GM19438 (cell line): ENCODE measurements at regions not wholly inside any gene's neighbourhood (a gene's known extent, or its start where the extent isn't known, plus 50 kb on each side); places are given as distances from the start of the nearest gene placed in this dataset.

Source experiments
- ATAC-seq: cut with Tn5 transposase; IDR thresholded peaks from one replicate; pipeline ENCODE4 v1.9.1; 2021; ENCODE audit warnings: low read depth; ENCODE audit not compliant: unreplicated experiment

- no peak for ATAC-seq
Observed at GRCh38 chr3:144358191-144358590, 386.6 kb downstream of the DIPK2A start.

- no peak for ATAC-seq
Observed at GRCh38 chr3:144361002-144361401, 389.4 kb downstream of the DIPK2A start.

GRCh38 chr3:144362126-144362525 lies 390.5 kb downstream of the DIPK2A start:
- ATAC-seq, result no peak

- no peak for ATAC-seq
Observed at GRCh38 chr3:144363856-144364255, 392.2 kb downstream of the DIPK2A start.

- ATAC-seq, result no peak
Observed at GRCh38 chr3:144364737-144365136, 393.1 kb downstream of the DIPK2A start.

GRCh38 chr3:144369129-144369879 lies 397.7 kb downstream of the DIPK2A start:
- no peak for ATAC-seq

- no peak for ATAC-seq
Observed at GRCh38 chr3:144375088-144375487, 403.5 kb downstream of the DIPK2A start.

- ATAC-seq, result no peak
Observed at GRCh38 chr3:144380849-144381248, 409.2 kb downstream of the DIPK2A start.

- ATAC-seq, result no peak
Observed at GRCh38 chr3:144381607-144382006, 410.0 kb downstream of the DIPK2A start.

GRCh38 chr3:144384241-144384979 lies 412.8 kb downstream of the DIPK2A start:
- ATAC-seq, result no peak

- no peak for ATAC-seq
Observed at GRCh38 chr3:144390786-144391185, 419.2 kb downstream of the DIPK2A start.

GRCh38 chr3:144391236-144391635 lies 419.6 kb downstream of the DIPK2A start:
- no peak for ATAC-seq

- no peak for ATAC-seq
Observed at GRCh38 chr3:144394032-144394431, 422.4 kb downstream of the DIPK2A start.

- no peak for ATAC-seq
Observed at GRCh38 chr3:144402430-144402829, 430.8 kb downstream of the DIPK2A start.

- ATAC-seq, result no peak
Observed at GRCh38 chr3:144403040-144403457, 431.4 kb downstream of the DIPK2A start.

- no peak for ATAC-seq
Observed at GRCh38 chr3:144407335-144407734, 435.7 kb downstream of the DIPK2A start.

- ATAC-seq, result no peak
Observed at GRCh38 chr3:144409319-144409718, 437.7 kb downstream of the DIPK2A start.

GRCh38 chr3:144413068-144413467 lies 441.4 kb downstream of the DIPK2A start:
- no peak for ATAC-seq

- no peak for ATAC-seq
Observed at GRCh38 chr3:144415492-144415891, 443.9 kb downstream of the DIPK2A start.

GRCh38 chr3:144424606-144425005 lies 453.0 kb downstream of the DIPK2A start:
- no peak for ATAC-seq

GRCh38 chr3:144426366-144426765 lies 454.7 kb downstream of the DIPK2A start:
- ATAC-seq, result no peak

GRCh38 chr3:144426967-144427366 lies 455.3 kb downstream of the DIPK2A start:
- ATAC-seq, result no peak
